ENCODE measurements at regions not wholly inside any gene's neighbourhood (a gene's known extent, or its start where the extent isn't known, plus 50 kb on each side); places are given as distances from the start of the nearest gene placed in this dataset.

GRCh38 chr11:62061356-62062222 lies 62.2 kb upstream of the INCENP start:
- no peaks in the 10 kb centered on the region for H3K9me2 ChIP-seq
- WGBS (ENCODE audit: low lambda C conversion rate), result 86% methylated on average over 11 of the region's 11 CpGs

GRCh38 chr11:62057069-62057468 lies 66.7 kb upstream of the INCENP start:
- ChIA-PET CTCF (interaction anchor here (1.0 to 1.2 kb wide), 2 partner anchors 25 to 110 kb away, joined by 4 to 5 read pairs; no protein-coding TSS in a partner anchor), POLR2A (no interaction called here)
- Histone ChIP-seq H2AFZ (ENCODE audit: low read depth) (no peak overlapping the region), H3K27ac (ENCODE audit: low read depth in 2 of 2, low read length in 1 of 2) (no peak overlapping the region), H3K9me3 (no peaks in the 10 kb centered on the region), H3F3A (replicated peaks; ENCODE audit: insufficient read depth) (no peaks in the 10 kb centered on the region), H4K20me1 (ENCODE audit: insufficient read depth) (no peaks in the 10 kb centered on the region), H3K4me3 (ENCODE audit: low read depth in 2 of 2, low read length in 1 of 2) (no peak overlapping the region), H3K9me2 (no peaks in the 10 kb centered on the region), H3K27me3 (ENCODE audit: insufficient read depth) (no peaks in the 10 kb centered on the region), H3K4me1 (ENCODE audit: control insufficient read depth in 1 of 2, insufficient read depth in 2 of 2, low read depth in 1 of 2, low read length in 1 of 2) (no peaks in the 10 kb centered on the region), H3K4me2 (no peak overlapping the region), H3K36me3 (replicated peaks in 1 of 2; ENCODE audit: control insufficient read depth in 1 of 2, insufficient read depth in 2 of 2, low read length in 1 of 2) (no peaks in the 10 kb centered on the region), H3K79me2 (ENCODE audit: insufficient read depth) (no peaks in the 10 kb centered on the region), H3K9ac (no peak overlapping the region)
- DNase-seq, result no peak
- WGBS (ENCODE audit: low lambda C conversion rate), result 59% methylated on average over 2 of the region's 2 CpGs
- no peak for TF ChIP-seq RXRA (IDR thresholded peaks at IDR 0.05; ENCODE audit: borderline replicate concordance, low read depth)
- TF ChIP-seq MXI1 (IDR thresholded peaks at IDR 0.05; ENCODE audit: low read depth, low read length), result no peak
- no peak for TF ChIP-seq POLR2AphosphoS5 (IDR thresholded peaks at IDR 0.05; ENCODE audit: low read depth, low read length)
- TF ChIP-seq YY1 (IDR thresholded peaks at IDR 0.05; ENCODE audit: low read depth), result no peak
- TF ChIP-seq FOXJ3 (CRISPR knock-in tag; IDR thresholded peaks at IDR 0.05), result no peak
- no peak for TF ChIP-seq ZBTB33 (IDR thresholded peaks at IDR 0.05; ENCODE audit: borderline replicate concordance, low read depth)
- TF ChIP-seq SIN3A (IDR thresholded peaks at IDR 0.05; ENCODE audit: borderline replicate concordance, low read depth, low read length), result no peak
- TF ChIP-seq RCOR1 (IDR thresholded peaks at IDR 0.05; ENCODE audit: low read length), result no peak

More at GRCh38 chr11:62061356-62062222, 62.2 kb upstream of the INCENP start:
- no peak overlapping the region for H2AFZ ChIP-seq (ENCODE audit: low read depth)
- no peaks in the 10 kb centered on the region for H4K20me1 ChIP-seq (ENCODE audit: insufficient read depth)
- H3K4me3 ChIP-seq (ENCODE audit: low read depth in 2 of 2, low read length in 1 of 2), result no peak overlapping the region
- H3K36me3 ChIP-seq (replicated peaks in 1 of 2; ENCODE audit: control insufficient read depth in 1 of 2, insufficient read depth in 2 of 2, low read length in 1 of 2), result no peaks in the 10 kb centered on the region
- no peaks in the 10 kb centered on the region for H3F3A ChIP-seq (replicated peaks; ENCODE audit: insufficient read depth)
- POLR2A ChIA-PET, result no interaction called here
- CTCF ChIA-PET, result interaction anchor here (1.1 to 5.3 kb wide), 4 partner anchors 20 to 114 kb away, joined by 3 to 43 read pairs (median 8); no protein-coding TSS in a partner anchor
- no peak overlapping the region for H3K27ac ChIP-seq (ENCODE audit: low read depth in 2 of 2, low read length in 1 of 2)
- no peak for DNase-seq
- no peaks in the 10 kb centered on the region for H3K9me3 ChIP-seq
- no peaks in the 10 kb centered on the region for H3K79me2 ChIP-seq (ENCODE audit: insufficient read depth)
- TF ChIP-seq GABPA (IDR thresholded peaks at IDR 0.05; ENCODE audit: low read depth), result no peak
- no peak for TF ChIP-seq SIN3A (IDR thresholded peaks at IDR 0.05; ENCODE audit: borderline replicate concordance, low read depth, low read length)
- no peak for TF ChIP-seq NRF1 (IDR thresholded peaks at IDR 0.05; ENCODE audit: low read depth, low read length)
- TF ChIP-seq RAD21 (IDR thresholded peaks at IDR 0.05; ENCODE audit: low read length), result no peak
- TF ChIP-seq EP300 (IDR thresholded peaks at IDR 0.05; ENCODE audit: borderline replicate concordance in 1 of 2, low read depth in 1 of 2, low read length in 1 of 2), result no peak
- TF ChIP-seq, protein P1, sequence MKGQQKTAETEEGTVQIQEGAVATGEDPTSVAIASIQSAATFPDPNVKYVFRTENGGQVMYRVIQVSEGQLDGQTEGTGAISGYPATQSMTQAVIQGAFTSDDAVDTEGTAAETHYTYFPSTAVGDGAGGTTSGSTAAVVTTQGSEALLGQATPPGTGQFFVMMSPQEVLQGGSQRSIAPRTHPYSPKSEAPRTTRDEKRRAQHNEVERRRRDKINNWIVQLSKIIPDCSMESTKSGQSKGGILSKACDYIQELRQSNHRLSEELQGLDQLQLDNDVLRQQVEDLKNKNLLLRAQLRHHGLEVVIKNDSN (IDR thresholded peaks at IDR 0.05; ENCODE audit: borderline replicate concordance, low read depth), result no peak
- no peak for TF ChIP-seq FOXJ3 (CRISPR knock-in tag; IDR thresholded peaks at IDR 0.05)
- TF ChIP-seq RXRA (IDR thresholded peaks at IDR 0.05; ENCODE audit: borderline replicate concordance, low read depth), result no peak
- no peak for TF ChIP-seq SMC3 (IDR thresholded peaks at IDR 0.05; ENCODE audit: low read depth, low read length)
- H3K9ac ChIP-seq, result no peak overlapping the region
- no peaks in the 10 kb centered on the region for H3K4me1 ChIP-seq (ENCODE audit: control insufficient read depth in 1 of 2, insufficient read depth in 2 of 2, low read depth in 1 of 2, low read length in 1 of 2)
- H3K4me2 ChIP-seq, result no peak overlapping the region
- H3K27me3 ChIP-seq (ENCODE audit: insufficient read depth), result no peaks in the 10 kb centered on the region

Data from SK-N-SH (cell line).